GM12865 (cell line): ENCODE measurements at regions not wholly inside any gene's neighbourhood (a gene's known extent, or its start where the extent isn't known, plus 50 kb on each side); places are given as distances from the start of the nearest gene placed in this dataset.

Experiments used
- DNase-seq: peaks from one replicate; pipeline ENCODE4 v3.0.0; 2010; ENCODE audit warnings: low read depth
- H3K4me3 ChIP-seq: 2 replicates; pipeline ENCODE4 v1.5.1; 2011; ENCODE audit warnings: mild to moderate bottlenecking, low read depth, low read length, control low read depth
- TF ChIP-seq, protein P1 (sequence below): IDR thresholded peaks from 2 replicates; pipeline ENCODE4 v1.5.1; 2011; ENCODE audit warnings: low read length, control low read depth, low read depth, inconsistent platforms; ENCODE audit not compliant: insufficient read depth; ENCODE audit errors: missing control alignments

DNA sequence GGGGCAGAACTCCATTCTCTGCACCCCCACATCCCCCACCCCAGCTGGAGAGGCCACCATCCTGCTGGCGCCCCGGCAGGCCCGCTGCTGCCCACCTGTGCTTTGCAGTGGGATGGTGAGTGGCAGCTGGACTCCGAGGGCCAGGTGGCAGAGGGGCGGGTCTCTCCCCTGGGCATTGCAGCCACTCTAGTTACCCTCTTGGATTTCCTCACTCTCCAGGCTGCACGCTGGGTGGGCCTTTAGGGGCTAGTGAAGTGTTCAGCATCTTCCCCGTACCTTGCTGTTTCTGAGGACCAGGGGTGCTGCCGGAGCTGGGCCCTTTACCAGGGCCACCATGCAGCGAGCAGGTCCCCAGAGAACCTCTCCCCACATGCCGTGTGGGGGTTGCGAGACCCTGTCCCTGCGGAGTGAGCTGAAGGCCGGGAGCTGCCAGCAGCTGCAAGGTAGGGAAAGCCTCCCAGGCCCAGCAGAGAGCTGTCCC is 88.4 kb upstream of the SH3PXD2B start:
- no peak overlapping the region for H3K4me3 ChIP-seq
- DNase-seq, result no peak
- TF ChIP-seq, protein P1, sequence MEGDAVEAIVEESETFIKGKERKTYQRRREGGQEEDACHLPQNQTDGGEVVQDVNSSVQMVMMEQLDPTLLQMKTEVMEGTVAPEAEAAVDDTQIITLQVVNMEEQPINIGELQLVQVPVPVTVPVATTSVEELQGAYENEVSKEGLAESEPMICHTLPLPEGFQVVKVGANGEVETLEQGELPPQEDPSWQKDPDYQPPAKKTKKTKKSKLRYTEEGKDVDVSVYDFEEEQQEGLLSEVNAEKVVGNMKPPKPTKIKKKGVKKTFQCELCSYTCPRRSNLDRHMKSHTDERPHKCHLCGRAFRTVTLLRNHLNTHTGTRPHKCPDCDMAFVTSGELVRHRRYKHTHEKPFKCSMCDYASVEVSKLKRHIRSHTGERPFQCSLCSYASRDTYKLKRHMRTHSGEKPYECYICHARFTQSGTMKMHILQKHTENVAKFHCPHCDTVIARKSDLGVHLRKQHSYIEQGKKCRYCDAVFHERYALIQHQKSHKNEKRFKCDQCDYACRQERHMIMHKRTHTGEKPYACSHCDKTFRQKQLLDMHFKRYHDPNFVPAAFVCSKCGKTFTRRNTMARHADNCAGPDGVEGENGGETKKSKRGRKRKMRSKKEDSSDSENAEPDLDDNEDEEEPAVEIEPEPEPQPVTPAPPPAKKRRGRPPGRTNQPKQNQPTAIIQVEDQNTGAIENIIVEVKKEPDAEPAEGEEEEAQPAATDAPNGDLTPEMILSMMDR, result no peak

DNA sequence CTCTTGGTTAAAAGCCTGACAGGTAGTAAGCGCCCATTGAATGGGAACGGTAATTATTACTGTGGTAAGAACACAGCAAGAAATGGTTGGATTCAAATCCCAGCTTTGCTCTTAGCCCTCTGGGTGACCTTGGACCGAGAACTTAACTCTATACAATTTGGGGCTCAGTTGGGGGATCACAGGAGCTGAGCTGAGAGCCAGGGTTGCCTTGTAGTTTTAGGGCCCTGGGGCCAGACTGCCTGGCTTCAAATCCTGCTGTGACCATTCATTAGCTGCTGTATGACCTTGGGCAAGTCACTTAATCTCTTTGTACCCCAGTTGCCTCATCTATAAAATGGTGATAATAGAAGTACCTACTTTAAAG is 87.4 kb upstream of the SH3PXD2B start:
- H3K4me3 ChIP-seq, result no peak overlapping the region
- no peak for DNase-seq
- TF ChIP-seq, protein P1, result no peak

DNA sequence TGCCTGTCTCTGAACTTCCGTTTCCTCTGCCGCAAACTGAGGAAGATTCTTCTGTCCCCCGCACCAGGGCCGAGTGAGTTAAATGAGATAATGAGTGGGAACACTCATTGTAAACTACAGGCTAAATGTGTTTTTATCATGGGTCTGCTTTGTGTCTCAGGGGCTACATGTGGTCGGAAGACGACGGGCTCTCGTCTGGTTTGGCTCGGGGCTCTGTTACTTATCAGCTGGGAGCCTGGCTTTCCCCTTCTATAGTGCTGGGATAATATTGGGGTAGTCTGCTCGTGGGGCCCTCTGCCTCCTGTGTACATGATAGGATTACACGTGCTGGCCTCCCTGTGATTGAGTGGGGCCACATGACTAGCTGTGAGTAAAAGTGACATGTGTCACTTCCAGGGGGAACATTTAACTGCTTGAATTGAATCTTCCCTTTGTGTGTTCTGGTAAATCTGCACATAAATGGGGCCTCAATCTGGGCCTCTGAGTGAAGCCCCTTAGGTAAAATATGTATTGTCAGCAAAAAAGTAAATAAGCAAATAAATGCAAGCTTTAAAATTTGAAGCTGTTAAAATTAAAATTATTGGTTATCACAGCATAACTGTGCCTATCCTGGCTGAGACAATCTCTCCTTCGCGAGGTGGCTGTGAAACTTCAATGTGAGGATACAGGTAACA is 86.9 kb upstream of the SH3PXD2B start:
- TF ChIP-seq, protein P1, result no peak
- no peak for DNase-seq
- H3K4me3 ChIP-seq, result no peak overlapping the region

DNA sequence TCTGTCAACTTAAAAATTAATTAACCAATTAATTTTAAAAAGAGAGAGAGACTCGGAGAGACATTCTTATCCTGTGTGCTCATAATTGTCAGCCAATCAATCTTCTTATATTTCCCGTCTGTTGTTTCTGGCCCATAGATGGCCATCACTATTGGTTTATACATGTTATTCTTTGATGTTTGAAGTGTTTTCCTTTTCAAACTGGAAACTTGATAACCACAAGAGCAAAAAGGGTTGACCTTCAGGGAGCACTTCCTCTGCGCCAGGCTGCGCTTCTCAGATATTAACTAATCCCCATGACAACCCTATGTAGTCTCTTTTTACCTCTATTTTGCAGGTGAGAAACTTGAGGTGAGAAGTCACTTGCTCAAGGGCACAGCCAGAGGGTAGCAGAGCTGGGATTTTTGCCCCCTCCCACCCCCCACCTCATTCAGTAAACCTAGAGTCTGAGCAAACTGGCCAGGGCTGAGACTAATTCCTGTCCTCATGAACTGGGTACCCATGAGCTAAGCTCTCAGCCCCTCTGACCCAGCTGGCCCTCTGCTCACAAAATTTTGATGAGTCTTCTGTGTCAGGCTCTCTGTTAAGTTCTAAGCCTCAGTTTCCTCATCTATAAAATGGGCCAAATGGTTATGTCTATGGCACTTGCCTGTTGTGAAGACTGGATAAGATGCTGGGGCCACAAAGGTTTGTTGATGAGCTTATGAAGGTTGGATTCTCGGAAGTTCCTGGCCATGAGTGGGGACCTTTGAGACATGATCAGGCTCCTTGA is 86.0 kb upstream of the SH3PXD2B start:
- TF ChIP-seq, protein P1, result no peak
- no peak for DNase-seq
- H3K4me3 ChIP-seq, result no peak overlapping the region

DNA sequence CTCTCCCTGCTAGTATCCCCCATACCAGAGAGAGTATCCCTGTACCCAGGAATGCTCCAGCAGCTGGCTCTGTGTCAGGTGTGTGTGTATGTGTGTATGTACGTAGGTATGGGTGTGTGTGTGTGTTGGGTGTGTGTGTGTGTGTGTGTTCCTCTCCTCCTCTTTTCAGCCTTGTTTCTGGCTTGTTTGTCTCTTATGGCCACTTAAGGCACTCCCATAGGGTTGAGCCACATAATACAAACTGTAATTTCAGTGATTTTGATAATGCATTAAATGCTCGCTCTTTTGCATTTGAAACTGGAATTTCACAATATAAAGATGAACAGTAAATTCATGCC is 80.8 kb upstream of the SH3PXD2B start:
- TF ChIP-seq, protein P1, result no peak
- no peak for DNase-seq
- no peak overlapping the region for H3K4me3 ChIP-seq

DNA sequence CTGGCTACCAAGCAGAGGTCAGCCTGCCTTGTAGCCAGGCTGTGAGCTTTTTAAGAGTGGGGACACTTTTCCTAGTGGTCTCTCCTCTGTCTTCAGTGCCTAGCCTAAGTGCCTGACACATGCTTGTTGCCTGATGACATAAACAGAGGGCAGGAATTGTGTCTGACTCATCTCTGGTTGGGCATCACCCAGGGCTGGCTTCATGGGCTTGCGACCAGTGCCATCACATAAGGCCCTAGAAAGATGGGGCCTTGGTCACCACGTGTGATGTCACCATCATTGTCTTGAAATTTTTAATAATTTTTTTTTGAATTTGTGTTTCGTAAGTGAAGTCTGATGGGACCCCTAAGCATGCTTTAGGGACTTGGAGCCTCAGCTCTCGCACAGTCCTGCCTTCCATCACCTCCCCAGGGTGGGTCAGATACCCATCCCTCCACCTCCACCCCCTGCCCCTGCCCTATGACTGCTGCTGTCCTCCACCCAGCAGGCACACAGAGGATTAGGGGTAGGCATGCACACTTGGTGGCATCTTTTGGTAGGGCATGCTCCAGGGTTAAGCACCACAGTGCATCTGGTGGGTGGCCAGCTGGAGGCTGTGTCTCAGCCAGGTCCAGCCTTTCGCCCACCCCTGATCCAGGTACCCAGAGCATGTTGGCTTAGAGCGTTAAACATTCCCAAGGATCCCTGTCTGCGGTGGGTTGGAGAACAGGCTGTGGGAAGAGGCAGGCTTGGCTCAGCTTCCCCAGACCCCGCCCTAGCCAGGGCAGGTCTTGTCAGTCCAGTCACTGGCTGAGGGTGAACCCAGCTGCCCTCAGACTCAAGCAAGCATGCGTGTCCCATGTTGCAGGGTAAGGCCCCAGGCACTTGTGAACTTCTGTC is 80.1 kb upstream of the SH3PXD2B start:
- DNase-seq, result no peak
- no peak overlapping the region for H3K4me3 ChIP-seq
- TF ChIP-seq, protein P1, result no peak
